MM.1S (cell line): ENCODE measurements at regions not wholly inside any gene's neighbourhood (a gene's known extent, or its start where the extent isn't known, plus 50 kb on each side); places are given as distances from the start of the nearest gene placed in this dataset.

ENCODE experiments used
- DNase-seq: peaks from one replicate; pipeline ENCODE4 v3.0.0-alpha.2; 2015
- H2AFZ ChIP-seq: fragments of 300-600 bp; sonication (generic); 2 replicates; pipeline ENCODE4 v1.6.0; 2016; ENCODE audit warnings: antibody characterized with exemption, low read length
- H3F3A ChIP-seq: fragments of 300-600 bp; sonication (generic); 2 replicates; pipeline ENCODE4 v1.6.1; 2016; ENCODE audit warnings: mild to moderate bottlenecking, antibody characterized with exemption, low read length, moderate library complexity, mixed read lengths; ENCODE audit not compliant: insufficient read depth
- H3K27ac ChIP-seq: fragments of 300-600 bp; sonication (generic); 2 replicates; pipeline ENCODE4 v1.5.1; 2016; ENCODE audit warnings: mild to moderate bottlenecking, low read length
- H3K27me3 ChIP-seq: fragments of 300-600 bp; sonication (generic); replicated peaks from 2 replicates; pipeline ENCODE4 v1.6.0; 2016; ENCODE audit warnings: low read length; ENCODE audit not compliant: insufficient read depth
- H3K36me3 ChIP-seq: fragments of 300-600 bp; sonication (generic); replicated peaks from 2 replicates; pipeline ENCODE4 v1.6.1; 2016; ENCODE audit warnings: mild to moderate bottlenecking, low read length, mixed read lengths; ENCODE audit not compliant: insufficient read depth
- H3K4me1 ChIP-seq: fragments of 300-600 bp; sonication (generic); 2 replicates; pipeline ENCODE4 v1.6.1; 2016; ENCODE audit warnings: low read length, mixed read lengths
- H3K4me2 ChIP-seq: fragments of 300-600 bp; sonication (generic); 2 replicates; pipeline ENCODE4 v1.6.0; 2016; ENCODE audit warnings: low read depth, low read length
- H3K4me3 ChIP-seq: fragments of 300-600 bp; sonication (generic); 2 replicates; pipeline ENCODE4 v1.5.1; 2016; ENCODE audit warnings: low read length, mixed read lengths
- H3K79me2 ChIP-seq: fragments of 300-600 bp; sonication (generic); 2 replicates; pipeline ENCODE4 v1.6.1; 2016; ENCODE audit warnings: mixed run types, low read length, mixed read lengths
- H3K9ac ChIP-seq: fragments of 300-600 bp; sonication (generic); 2 replicates; pipeline ENCODE4 v1.6.1; 2016; ENCODE audit warnings: low read length, mixed read lengths
- H3K9me2 ChIP-seq: fragments of 300-600 bp; sonication (generic); replicated peaks from 2 replicates; pipeline ENCODE4 v1.6.1; 2016; ENCODE audit warnings: mild to moderate bottlenecking, low read length, mixed read lengths; ENCODE audit not compliant: insufficient read depth
- H3K9me3 ChIP-seq: fragments of 300-600 bp; sonication (generic); replicated peaks from 2 replicates; pipeline ENCODE4 v1.6.1; 2016; ENCODE audit warnings: mild to moderate bottlenecking, low read length, mixed read lengths; ENCODE audit not compliant: insufficient read depth
- H4K20me1 ChIP-seq: fragments of 300-600 bp; sonication (generic); 2 replicates; pipeline ENCODE4 v1.6.1; 2016; ENCODE audit warnings: mild to moderate bottlenecking, low read length, moderate library complexity, mixed read lengths; ENCODE audit not compliant: insufficient read depth
- EZH2 ChIP-seq: fragments of 300-600 bp; sonication (generic); optimal IDR thresholded peaks from 2 replicates; pipeline ENCODE3; 2017; ENCODE audit warnings: low read depth, mild to moderate bottlenecking, antibody characterized with exemption, low read length, mixed read lengths
- EZH2phosphoT487 ChIP-seq: fragments of 300-600 bp; sonication (generic); IDR thresholded peaks from 2 replicates; pipeline ENCODE4 v1.6.1; 2018; ENCODE audit warnings: antibody characterized with exemption, low read length
- TF ChIP-seq, protein P1 (sequence below): fragments of 300-600 bp; sonication (generic); IDR thresholded peaks from 2 replicates; pipeline ENCODE4 v1.5.1; 2016; ENCODE audit warnings: antibody characterized with exemption, low read length, mixed read lengths

DNA sequence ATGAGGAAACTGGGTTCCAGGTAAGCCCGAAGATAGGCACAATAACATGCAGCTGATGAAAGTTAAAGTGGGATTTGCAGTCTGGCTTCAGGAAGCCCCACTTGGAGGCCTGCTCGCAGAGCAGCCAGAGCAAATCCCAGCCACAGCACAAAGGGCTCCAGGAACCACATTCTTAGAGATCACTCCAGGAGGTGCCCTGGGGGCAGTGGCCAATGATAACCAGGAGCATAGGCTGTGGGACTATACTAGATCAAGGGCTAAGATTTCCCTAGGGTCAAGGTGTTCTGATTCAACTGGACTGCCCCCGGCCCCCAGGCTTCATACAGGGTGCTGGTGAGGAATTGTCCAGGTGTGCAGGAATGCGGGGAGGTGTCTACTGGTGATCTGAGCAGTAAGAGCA, 133.9 kb upstream of the PTPRT start:
- Histone ChIP-seq H3K4me2 (no peak overlapping the region), H4K20me1 (no peaks in the 10 kb centered on the region), H3K9me2 (no peaks in the 10 kb centered on the region), H3F3A (no peaks in the 10 kb centered on the region), H3K79me2 (no peaks in the 10 kb centered on the region), H2AFZ (no peak overlapping the region), H3K36me3 (no peaks in the 10 kb centered on the region), H3K4me1 (no peaks in the 10 kb centered on the region), H3K9ac (no peak overlapping the region), H3K9me3 (no peaks in the 10 kb centered on the region), H3K4me3 (no peak overlapping the region), H3K27me3 (no peaks in the 10 kb centered on the region), H3K27ac (no peak overlapping the region)
- no peak for DNase-seq
- TF ChIP-seq, protein P1, sequence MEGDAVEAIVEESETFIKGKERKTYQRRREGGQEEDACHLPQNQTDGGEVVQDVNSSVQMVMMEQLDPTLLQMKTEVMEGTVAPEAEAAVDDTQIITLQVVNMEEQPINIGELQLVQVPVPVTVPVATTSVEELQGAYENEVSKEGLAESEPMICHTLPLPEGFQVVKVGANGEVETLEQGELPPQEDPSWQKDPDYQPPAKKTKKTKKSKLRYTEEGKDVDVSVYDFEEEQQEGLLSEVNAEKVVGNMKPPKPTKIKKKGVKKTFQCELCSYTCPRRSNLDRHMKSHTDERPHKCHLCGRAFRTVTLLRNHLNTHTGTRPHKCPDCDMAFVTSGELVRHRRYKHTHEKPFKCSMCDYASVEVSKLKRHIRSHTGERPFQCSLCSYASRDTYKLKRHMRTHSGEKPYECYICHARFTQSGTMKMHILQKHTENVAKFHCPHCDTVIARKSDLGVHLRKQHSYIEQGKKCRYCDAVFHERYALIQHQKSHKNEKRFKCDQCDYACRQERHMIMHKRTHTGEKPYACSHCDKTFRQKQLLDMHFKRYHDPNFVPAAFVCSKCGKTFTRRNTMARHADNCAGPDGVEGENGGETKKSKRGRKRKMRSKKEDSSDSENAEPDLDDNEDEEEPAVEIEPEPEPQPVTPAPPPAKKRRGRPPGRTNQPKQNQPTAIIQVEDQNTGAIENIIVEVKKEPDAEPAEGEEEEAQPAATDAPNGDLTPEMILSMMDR = no peak
- no peak for TF ChIP-seq EZH2
- no peak for TF ChIP-seq EZH2phosphoT487

DNA sequence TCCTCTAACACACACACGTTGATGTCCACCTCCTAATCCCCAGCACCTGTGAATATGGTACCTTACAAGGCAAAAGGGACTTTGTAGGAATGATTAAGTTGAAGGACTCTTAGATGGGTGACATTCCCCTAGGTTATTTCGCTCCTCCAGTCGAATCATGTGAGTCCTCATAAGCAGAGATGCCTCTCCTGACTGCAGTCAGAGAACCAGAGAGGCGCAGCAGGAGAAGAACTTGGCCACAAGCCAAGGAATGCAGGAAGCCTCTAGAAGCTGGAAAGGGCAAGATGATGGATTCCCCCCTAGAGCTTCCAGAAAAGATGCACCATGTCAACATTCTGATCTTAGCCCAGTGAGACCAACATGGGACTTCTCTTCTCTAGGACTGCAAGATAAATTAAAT, 133.1 kb upstream of the PTPRT start:
- H3K4me1 ChIP-seq = no peaks in the 10 kb centered on the region
- H4K20me1 ChIP-seq = no peaks in the 10 kb centered on the region
- no peaks in the 10 kb centered on the region for H3K79me2 ChIP-seq
- TF ChIP-seq EZH2 = no peak
- no peak for TF ChIP-seq EZH2phosphoT487
- TF ChIP-seq, protein P1 = no peak
- no peaks in the 10 kb centered on the region for H3K27me3 ChIP-seq
- no peak for DNase-seq
- no peaks in the 10 kb centered on the region for H3F3A ChIP-seq
- H3K9ac ChIP-seq = no peak overlapping the region
- no peak overlapping the region for H3K4me2 ChIP-seq
- H3K36me3 ChIP-seq = no peaks in the 10 kb centered on the region
- H2AFZ ChIP-seq = no peak overlapping the region
- no peak overlapping the region for H3K4me3 ChIP-seq
- no peak overlapping the region for H3K27ac ChIP-seq
- H3K9me2 ChIP-seq = no peaks in the 10 kb centered on the region
- no peaks in the 10 kb centered on the region for H3K9me3 ChIP-seq

DNA sequence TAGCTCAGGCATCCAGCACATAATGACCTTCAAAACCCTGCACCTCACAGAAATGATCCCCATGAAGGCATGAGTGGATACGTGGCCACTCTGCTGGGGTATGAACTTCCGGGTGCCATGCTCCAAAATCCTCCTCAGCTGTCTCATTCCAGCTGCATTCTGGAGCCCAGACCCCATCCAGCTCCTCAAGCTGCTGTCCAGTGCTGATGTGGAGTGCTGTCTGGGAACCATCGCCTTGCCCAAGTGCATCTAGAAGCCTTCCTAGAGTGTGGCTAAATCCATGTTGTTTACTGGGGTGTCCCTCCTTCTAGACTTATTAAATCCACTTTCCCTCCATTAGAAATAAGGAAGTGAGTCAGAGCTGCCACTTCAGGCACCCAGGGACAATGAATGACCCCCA, 130.8 kb upstream of the PTPRT start:
- Histone ChIP-seq H3K27me3 (no peaks in the 10 kb centered on the region), H4K20me1 (no peaks in the 10 kb centered on the region), H3K9me2 (no peaks in the 10 kb centered on the region), H3K9me3 (no peaks in the 10 kb centered on the region), H3K27ac (no peak overlapping the region), H3K4me3 (no peak overlapping the region), H3K9ac (no peak overlapping the region), H2AFZ (no peak overlapping the region), H3F3A (no peaks in the 10 kb centered on the region), H3K4me2 (no peak overlapping the region), H3K36me3 (no peaks in the 10 kb centered on the region), H3K4me1 (no peaks in the 10 kb centered on the region), H3K79me2 (no peaks in the 10 kb centered on the region)
- TF ChIP-seq EZH2phosphoT487 (no peak), EZH2 (no peak)
- TF ChIP-seq, protein P1 = no peak
- DNase-seq = no peak
